ENCODE measurements at regions not wholly inside any gene's neighbourhood (a gene's known extent, or its start where the extent isn't known, plus 50 kb on each side); places are given as distances from the start of the nearest gene placed in this dataset.

- peak overlapping the region; percentile 93 to 98 for H3K27ac ChIP-seq
These were observed 132.3 kb downstream of the UNC5CL start for GRCh38 chr6:40906759-40907158.

GRCh38 chr6:40904583-40905194 is 134.3 kb downstream of the UNC5CL start:
- H3K4me1 ChIP-seq = peaks cover 31% of the 10 kb centered on the region
- no peak for FAIRE-seq
- CTCF ChIA-PET = interaction anchor here (2.8 kb wide), 1 partner anchor 9 kb away, joined by 12 read pairs; no protein-coding TSS in a partner anchor
- 82% methylated on average over 1 of the region's 2 CpGs for WGBS (ENCODE audit: missing lambda C conversion rate)
- H3K27ac ChIP-seq = peak overlapping the region; percentile 36 to 63; a peak in 4 of 6 replicates
- POLR2A ChIA-PET = no interaction called here
- no peak for DNase-seq (ENCODE audit: low read depth in 1 of 2, low spot score in 1 of 2)
- no peak overlapping the region for H3K4me3 ChIP-seq
- H3K9me3 ChIP-seq = no peaks in the 10 kb centered on the region
- ATAC-seq = no peak
- TF ChIP-seq EHMT2 (IDR thresholded peaks at IDR 0.05; ENCODE audit: low read depth) (no peak), E2F6 (IDR thresholded peaks at IDR 0.05; ENCODE audit: borderline replicate concordance, low read depth) (no peak), CHD2 (IDR thresholded peaks at IDR 0.05; ENCODE audit: low read length, partially characterized antibody) (no peak), RARB (CRISPR knock-in tag; IDR thresholded peaks at IDR 0.05) (no peak), RCOR1 (IDR thresholded peaks at IDR 0.05; ENCODE audit: low read depth, low read length) (no peak), SREBF2 (IDR thresholded peaks at IDR 0.05) (no peak)
- H3K4me2 ChIP-seq = no peak overlapping the region

More at GRCh38 chr6:40906759-40907158, 132.3 kb downstream of the UNC5CL start:
- DNase-seq (ENCODE audit: low read depth in 1 of 2, low spot score in 1 of 2) (peak; percentile 65 to 79), FAIRE-seq (no peak), ATAC-seq (peak; percentile 83 to 86)
- TF ChIP-seq FOSL2 (IDR thresholded peaks at IDR 0.05) = peak; percentile 41; the same call in 1 of the 2 replicates
- peak; percentile 54 for TF ChIP-seq FOSL2 (CRISPR knock-in tag; IDR thresholded peaks at IDR 0.05)
- TF ChIP-seq PBX3 (IDR thresholded peaks at IDR 0.05) = no peak
- 0 out of 3 replicates have a peak overlapping the region, but pooled peaks have one; percentile 11 for H3K4me3 ChIP-seq
- WGBS (ENCODE audit: missing lambda C conversion rate) = 2% methylated on average over 3 of the region's 3 CpGs
- H3K9me3 ChIP-seq = no peaks in the 10 kb centered on the region
- POLR2A ChIA-PET = no interaction called here
- CTCF ChIA-PET = interaction anchor here (1.2 to 2.8 kb wide), 3 partner anchors 12 to 14 kb away, joined by 3 to 12 read pairs (median 10); no protein-coding TSS in a partner anchor
- H3K4me1 ChIP-seq = peaks cover 36% of the 10 kb centered on the region
- peak overlapping the region; percentile 75 for H3K4me2 ChIP-seq

GRCh38 chr6:40903456-40903855 is 135.6 kb downstream of the UNC5CL start:
- WGBS (ENCODE audit: missing lambda C conversion rate) = 73% methylated on average over 1 of the region's 1 CpG
- TF ChIP-seq RFX5 (IDR thresholded peaks at IDR 0.05) (no peak), CEBPB (IDR thresholded peaks at IDR 0.05) (no peak), CBX8 (IDR thresholded peaks at IDR 0.05) (no peak), MAX (IDR thresholded peaks at IDR 0.05) (no peak), HES2 (IDR thresholded peaks at IDR 0.05) (no peak), RAD21 (conservative IDR thresholded peaks at IDR 0.05 in 1 of 2, IDR thresholded peaks at IDR 0.05 in 1 of 2) (no peak), RARB (CRISPR knock-in tag; IDR thresholded peaks at IDR 0.05) (no peak), CTCF (IDR thresholded peaks at IDR 0.05) (no peak), POLR2AphosphoS2 (conservative IDR thresholded peaks at IDR 0.05; ENCODE audit: low read length) (no peak), ZSCAN20 (CRISPR knock-in tag; IDR thresholded peaks at IDR 0.05) (no peak), FOSB (CRISPR knock-in tag; IDR thresholded peaks at IDR 0.05) (no peak)
- POLR2A ChIA-PET = no interaction called here
- no peaks in the 10 kb centered on the region for H3K9me3 ChIP-seq
- no peak overlapping the region for H3K4me3 ChIP-seq
- ATAC-seq (no peak), FAIRE-seq (no peak), DNase-seq (ENCODE audit: low read depth in 1 of 2, low spot score in 1 of 2) (no peak)
- peak overlapping the region; percentile 26 to 63; a peak in 2 of 6 replicates for H3K27ac ChIP-seq
- peaks cover 26% of the 10 kb centered on the region for H3K4me1 ChIP-seq
- CTCF ChIA-PET = interaction anchor here (0.7 kb wide), 1 partner anchor 124 kb away, joined by 3 read pairs; no protein-coding TSS in a partner anchor
- H3K4me2 ChIP-seq = no peak overlapping the region
